Smooth muscle cell (in vitro differentiated cells): ENCODE measurements at regions not wholly inside any gene's neighbourhood (a gene's known extent, or its start where the extent isn't known, plus 50 kb on each side); places are given as distances from the start of the nearest gene placed in this dataset.

Experiments used
- DNase-seq: peaks from one replicate; lab custom pipeline; 2025; ENCODE audit not compliant: unreplicated experiment; lab: John Stamatoyannopoulos, UW
- H2AFZ ChIP-seq: fragments of 200-600 bp; sonication (generic); 2 replicates; pipeline ENCODE4 v1.6.0; 2016; ENCODE audit warnings: antibody characterized with exemption, low read depth, mild to moderate bottlenecking
- H3F3A ChIP-seq: fragments of 200-600 bp; sonication (generic); 2 replicates; pipeline ENCODE4 v1.6.0; 2017; ENCODE audit warnings: antibody characterized with exemption, low read depth
- H3K27ac ChIP-seq: fragments of 200-600 bp; sonication (generic); 2 replicates; pipeline ENCODE4 v1.5.1; 2016; ENCODE audit warnings: low read depth, mild to moderate bottlenecking
- H3K27me3 ChIP-seq: fragments of 200-600 bp; sonication (generic); 2 replicates; pipeline ENCODE4 v1.6.1; 2016; ENCODE audit warnings: low read depth, mild to moderate bottlenecking
- H3K36me3 ChIP-seq: fragments of 200-600 bp; sonication (generic); 2 replicates; pipeline ENCODE4 v1.5.1; 2016; ENCODE audit warnings: low read depth
- H3K4me1 ChIP-seq: fragments of 200-600 bp; sonication (generic); 2 replicates; pipeline ENCODE4 v1.5.1; 2016; ENCODE audit warnings: low read depth
- H3K4me2 ChIP-seq: fragments of 200-600 bp; sonication (generic); 2 replicates; pipeline ENCODE4 v1.6.0; 2016; ENCODE audit warnings: mild to moderate bottlenecking
- H3K4me3 ChIP-seq: fragments of 200-600 bp; sonication (generic); 2 replicates; pipeline ENCODE4 v1.5.1; 2016; ENCODE audit warnings: mild to moderate bottlenecking
- H3K79me2 ChIP-seq: fragments of 200-600 bp; sonication (generic); 2 replicates; pipeline ENCODE4 v1.6.0; 2016; ENCODE audit warnings: low read depth, mild to moderate bottlenecking
- H3K9ac ChIP-seq: fragments of 200-600 bp; sonication (generic); 2 replicates; pipeline ENCODE4 v1.6.0; 2016; ENCODE audit warnings: low read depth
- H3K9me3 ChIP-seq: fragments of 200-600 bp; sonication (generic); replicated peaks from 2 replicates; pipeline ENCODE4 v1.5.1; 2016; ENCODE audit warnings: low read depth
- H4K20me1 ChIP-seq: fragments of 200-600 bp; sonication (generic); 2 replicates; pipeline ENCODE4 v1.6.0; 2016; ENCODE audit warnings: low read depth
- CTCF ChIP-seq: fragments of 200-600 bp; sonication (generic); IDR thresholded peaks from 2 replicates; pipeline ENCODE4 v1.5.1; 2017; ENCODE audit warnings: borderline replicate concordance, mild to moderate bottlenecking, antibody characterized with exemption; ENCODE audit not compliant: insufficient read depth, poor library complexity, severe bottlenecking
- WGBS: methylation state at CpG from one replicate; pipeline ENCODE4 v1.1.7; 2016; ENCODE audit warnings: low lambda C conversion rate; 5-methylcytosine and 5-hydroxymethylcytosine counted together

DNA sequence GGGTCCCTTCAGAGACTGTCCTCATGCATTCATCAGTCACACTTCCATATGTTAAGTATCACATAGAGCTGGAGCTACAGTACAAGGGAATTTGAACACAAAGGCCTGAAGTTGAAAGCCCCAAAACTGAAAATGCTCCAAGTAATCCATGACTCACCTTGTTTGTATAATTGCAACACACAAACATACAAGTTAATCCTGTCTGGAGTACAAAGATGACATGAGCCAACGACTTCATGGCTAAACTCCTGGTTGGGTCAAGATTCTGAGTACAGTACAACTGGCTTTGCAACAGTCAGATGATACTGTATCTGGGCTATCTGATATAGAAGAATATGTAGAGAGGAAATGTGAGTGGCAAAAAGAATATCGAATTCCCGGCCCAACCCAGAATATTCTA is 73.1 kb upstream of the AASS start:
- Histone ChIP-seq H3K4me3 (no peak overlapping the region), H4K20me1 (no peaks in the 10 kb centered on the region), H3K9me3 (no peaks in the 10 kb centered on the region), H2AFZ (no peak overlapping the region), H3K36me3 (no peaks in the 10 kb centered on the region), H3K79me2 (no peaks in the 10 kb centered on the region), H3K27ac (no peak overlapping the region), H3K4me1 (no peaks in the 10 kb centered on the region), H3K27me3 (no peaks in the 10 kb centered on the region), H3F3A (no peaks in the 10 kb centered on the region), H3K4me2 (no peak overlapping the region), H3K9ac (no peak overlapping the region)
- TF ChIP-seq CTCF: no peak
- DNase-seq: no peak
- 74% methylated on average over 3 of the region's 3 CpGs for WGBS

DNA sequence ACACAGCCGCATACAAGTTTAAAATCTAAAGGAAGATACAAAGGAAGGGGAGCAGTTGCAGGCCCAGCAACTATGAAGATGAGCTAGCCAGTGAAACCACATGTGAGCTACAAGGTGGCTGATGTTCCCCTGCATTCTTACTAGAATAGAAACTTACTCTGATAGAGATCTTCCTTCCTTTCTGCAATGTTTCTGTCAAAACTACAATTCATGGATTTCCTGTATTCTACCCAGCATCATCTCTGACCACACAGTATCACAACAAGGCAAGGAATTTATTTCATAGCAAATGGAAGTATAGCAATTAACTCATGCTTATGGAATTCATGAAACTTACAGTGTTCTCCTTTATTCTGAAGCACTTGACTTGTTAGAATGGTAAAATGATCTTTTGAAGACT is 68.7 kb upstream of the AASS start:
- no peak overlapping the region for H3K27ac ChIP-seq
- no peak for TF ChIP-seq CTCF
- no peaks in the 10 kb centered on the region for H3K27me3 ChIP-seq
- no peak for DNase-seq
- no peaks in the 10 kb centered on the region for H3F3A ChIP-seq
- no peaks in the 10 kb centered on the region for H4K20me1 ChIP-seq
- H3K4me1 ChIP-seq: no peaks in the 10 kb centered on the region
- H2AFZ ChIP-seq: no peak overlapping the region
- no peak overlapping the region for H3K4me3 ChIP-seq
- no peaks in the 10 kb centered on the region for H3K9me3 ChIP-seq
- H3K9ac ChIP-seq: no peak overlapping the region
- H3K79me2 ChIP-seq: no peaks in the 10 kb centered on the region
- H3K36me3 ChIP-seq: no peaks in the 10 kb centered on the region
- WGBS: 96% methylated on average over 1 of the region's 1 CpG
- H3K4me2 ChIP-seq: no peak overlapping the region

DNA sequence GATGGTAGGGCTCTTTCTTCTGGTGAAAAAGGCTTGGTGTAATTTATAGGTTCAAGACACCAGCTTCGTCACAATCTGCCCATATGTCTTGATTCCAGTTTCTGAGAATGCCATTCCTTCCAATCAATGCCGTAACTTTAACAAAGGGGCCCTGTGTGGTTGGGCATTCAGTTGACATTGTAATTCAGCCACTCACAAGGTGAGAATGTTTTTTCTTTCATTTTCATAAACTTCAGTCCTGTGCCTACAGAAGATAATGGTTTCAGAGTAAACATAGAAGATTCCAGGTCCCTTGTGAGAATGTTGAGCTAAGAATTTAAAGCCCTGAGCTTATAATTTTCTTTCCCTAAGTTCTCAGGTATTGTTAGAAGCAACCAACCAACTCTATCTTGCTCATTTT is 67.3 kb upstream of the AASS start:
- no peak overlapping the region for H3K27ac ChIP-seq
- DNase-seq: no peak
- no peaks in the 10 kb centered on the region for H3K79me2 ChIP-seq
- WGBS: 86% methylated on average over 2 of the region's 2 CpGs
- TF ChIP-seq CTCF: no peak
- H4K20me1 ChIP-seq: no peaks in the 10 kb centered on the region
- no peaks in the 10 kb centered on the region for H3K36me3 ChIP-seq
- no peaks in the 10 kb centered on the region for H3F3A ChIP-seq
- H3K4me2 ChIP-seq: no peak overlapping the region
- no peaks in the 10 kb centered on the region for H3K27me3 ChIP-seq
- no peaks in the 10 kb centered on the region for H3K4me1 ChIP-seq
- no peak overlapping the region for H3K9ac ChIP-seq
- H3K9me3 ChIP-seq: no peaks in the 10 kb centered on the region
- no peak overlapping the region for H3K4me3 ChIP-seq
- H2AFZ ChIP-seq: no peak overlapping the region

DNA sequence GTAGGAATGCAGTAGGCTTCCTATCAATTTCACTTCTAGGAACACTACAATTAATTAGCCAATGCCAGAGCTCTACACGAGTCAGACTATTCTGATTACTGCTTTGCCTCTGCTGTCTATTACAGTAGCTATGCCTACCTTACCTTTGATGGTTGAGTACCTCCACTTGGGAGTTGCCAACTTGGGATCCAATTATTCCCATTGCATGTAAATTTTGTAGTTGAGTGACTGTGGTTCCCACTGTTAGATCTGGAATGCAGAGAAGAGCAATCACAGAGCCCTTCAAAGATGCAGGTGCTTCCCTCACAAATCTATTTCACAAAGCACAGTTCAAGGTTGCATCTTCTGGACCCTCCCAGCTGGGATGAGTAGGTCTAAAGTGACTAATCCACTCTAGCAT is 62.9 kb upstream of the AASS start:
- Histone ChIP-seq H3K27ac (no peak overlapping the region), H3K79me2 (no peaks in the 10 kb centered on the region), H3K4me1 (no peaks in the 10 kb centered on the region), H3K9ac (no peak overlapping the region), H2AFZ (no peak overlapping the region), H3F3A (no peaks in the 10 kb centered on the region), H3K4me2 (no peak overlapping the region), H3K27me3 (no peaks in the 10 kb centered on the region), H3K36me3 (no peaks in the 10 kb centered on the region), H3K4me3 (no peak overlapping the region), H3K9me3 (no peaks in the 10 kb centered on the region), H4K20me1 (no peaks in the 10 kb centered on the region)
- no peak for DNase-seq
- 88% methylated on average over 1 of the region's 1 CpG for WGBS
- TF ChIP-seq CTCF: no peak
